ENCODE measurements at regions not wholly inside any gene's neighbourhood (a gene's known extent, or its start where the extent isn't known, plus 50 kb on each side); places are given as distances from the start of the nearest gene placed in this dataset.

- no peak overlapping the region for H3K4me3 ChIP-seq (ENCODE audit: low read depth, low read length)
- DNase-seq (ENCODE audit: low read depth), result no peak
- no peak for TF ChIP-seq CTCF (IDR thresholded peaks at IDR 0.05; ENCODE audit: low read depth, low read length, missing control alignments)
These were observed 92.3 kb upstream of the SEMA6A start for GRCh38 chr5:116666901-116667300.

GRCh38 chr5:116664988-116665387, 90.4 kb upstream of the SEMA6A start:
- no peak for DNase-seq (ENCODE audit: low read depth)
- TF ChIP-seq CTCF (IDR thresholded peaks at IDR 0.05; ENCODE audit: low read depth, low read length, missing control alignments), result no peak
- no peak overlapping the region for H3K4me3 ChIP-seq (ENCODE audit: low read depth, low read length)

GRCh38 chr5:116663081-116663480, 88.5 kb upstream of the SEMA6A start:
- DNase-seq (ENCODE audit: low read depth), result no peak
- no peak for TF ChIP-seq CTCF (IDR thresholded peaks at IDR 0.05; ENCODE audit: low read depth, low read length, missing control alignments)

GRCh38 chr5:116661419-116661818, 86.8 kb upstream of the SEMA6A start:
- no peak overlapping the region for H3K4me3 ChIP-seq (ENCODE audit: low read depth, low read length)
- no peak for TF ChIP-seq CTCF (IDR thresholded peaks at IDR 0.05; ENCODE audit: low read depth, low read length, missing control alignments)
- no peak for DNase-seq (ENCODE audit: low read depth)

More at GRCh38 chr5:116663081-116663480, 88.5 kb upstream of the SEMA6A start:
- H3K4me3 ChIP-seq (ENCODE audit: low read depth, low read length), result no peak overlapping the region

- no peak for TF ChIP-seq CTCF (IDR thresholded peaks at IDR 0.05; ENCODE audit: low read depth, low read length, missing control alignments)
- H3K4me3 ChIP-seq (ENCODE audit: low read depth, low read length), result no peak overlapping the region
- no peak for DNase-seq (ENCODE audit: low read depth)
These were observed 86.3 kb upstream of the SEMA6A start for GRCh38 chr5:116660929-116661328.

- no peak for TF ChIP-seq CTCF (IDR thresholded peaks at IDR 0.05; ENCODE audit: low read depth, low read length, missing control alignments)
- H3K4me3 ChIP-seq (ENCODE audit: low read depth, low read length), result no peak overlapping the region
- DNase-seq (ENCODE audit: low read depth), result no peak
These were observed 84.2 kb upstream of the SEMA6A start for GRCh38 chr5:116658830-116659229.

GRCh38 chr5:116658141-116658540, 83.5 kb upstream of the SEMA6A start:
- no peak for TF ChIP-seq CTCF (IDR thresholded peaks at IDR 0.05; ENCODE audit: low read depth, low read length, missing control alignments)
- H3K4me3 ChIP-seq (ENCODE audit: low read depth, low read length), result no peak overlapping the region
- DNase-seq (ENCODE audit: low read depth), result no peak
